Glutamatergic neuron (in vitro differentiated cells): ENCODE measurements at regions not wholly inside any gene's neighbourhood (a gene's known extent, or its start where the extent isn't known, plus 50 kb on each side); places are given as distances from the start of the nearest gene placed in this dataset.

ENCODE experiments used
- DNase-seq: peaks from one replicate; pipeline ENCODE4 v3.0.0; 2022
- H3K27ac Mint-ChIP-seq: one replicate; pipeline ENCODE4 v1.8.0; 2020; ENCODE audit warnings: mild to moderate bottlenecking, mixed read lengths, inconsistent platforms; ENCODE audit not compliant: unreplicated experiment
- H3K27me3 Mint-ChIP-seq: one replicate; pipeline ENCODE4 v1.8.0; 2020; ENCODE audit warnings: mild to moderate bottlenecking, moderate library complexity, mixed read lengths, inconsistent platforms; ENCODE audit not compliant: unreplicated experiment
- H3K36me3 Mint-ChIP-seq: one replicate; pipeline ENCODE4 v1.8.0; 2020; ENCODE audit warnings: mild to moderate bottlenecking, mixed read lengths, inconsistent platforms; ENCODE audit not compliant: unreplicated experiment
- H3K4me1 Mint-ChIP-seq: one replicate; pipeline ENCODE4 v1.8.0; 2020; ENCODE audit warnings: mild to moderate bottlenecking, low read depth, mixed read lengths, inconsistent platforms; ENCODE audit not compliant: unreplicated experiment
- H3K4me3 Mint-ChIP-seq: one replicate; pipeline ENCODE4 v1.8.0; 2020; ENCODE audit warnings: mild to moderate bottlenecking, mixed read lengths, inconsistent platforms; ENCODE audit not compliant: unreplicated experiment
- H3K9me3 Mint-ChIP-seq: one replicate; pipeline ENCODE4 v1.8.0; 2020; ENCODE audit warnings: mild to moderate bottlenecking, moderate library complexity, mixed read lengths, inconsistent platforms; ENCODE audit not compliant: unreplicated experiment
- TF ChIP-seq, protein P1 (sequence below): fragments of 200-600 bp; sonication (generic); IDR thresholded peaks from one replicate; pipeline ENCODE4 v1.5.0; 2021; ENCODE audit not compliant: partially characterized antibody, unreplicated experiment

DNA sequence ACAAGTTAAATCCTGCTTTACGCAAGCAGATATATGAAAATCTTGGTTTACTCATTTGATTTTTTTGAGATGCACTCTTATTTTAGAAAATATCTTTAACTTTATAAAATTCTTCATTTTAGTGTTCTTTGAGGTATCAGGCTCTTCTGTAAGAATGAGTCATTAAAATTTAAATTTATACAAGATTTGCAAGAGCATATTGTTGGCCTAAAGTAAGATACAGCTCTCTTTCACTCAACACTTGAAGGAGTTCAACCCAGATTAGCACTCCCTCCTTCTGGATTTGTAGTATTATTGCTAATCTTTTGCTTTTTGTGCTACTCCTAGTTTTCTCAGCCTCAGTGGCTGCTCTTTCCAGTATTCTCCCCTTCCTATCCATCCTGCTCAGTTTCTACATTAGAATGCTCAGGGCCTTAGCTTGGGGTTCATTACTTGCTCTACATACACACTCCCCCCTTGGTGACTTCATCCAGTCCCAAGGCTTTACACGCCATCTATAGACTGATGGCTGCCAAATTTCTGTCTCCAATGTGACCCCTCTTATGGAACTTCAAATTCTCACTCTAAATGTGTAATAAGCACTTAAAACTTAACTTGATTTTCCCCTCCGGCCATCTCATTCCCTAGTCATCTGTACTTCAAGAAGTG is 425.3 kb upstream of the FANCL start:
- Mint-ChIP-seq H3K4me3 (no peak overlapping the region), H3K27me3 (no peaks in the 10 kb centered on the region), H3K4me1 (no peaks in the 10 kb centered on the region), H3K27ac (no peak overlapping the region), H3K36me3 (no peaks in the 10 kb centered on the region), H3K9me3 (no peaks in the 10 kb centered on the region)
- no peak for DNase-seq
- TF ChIP-seq, protein P1, sequence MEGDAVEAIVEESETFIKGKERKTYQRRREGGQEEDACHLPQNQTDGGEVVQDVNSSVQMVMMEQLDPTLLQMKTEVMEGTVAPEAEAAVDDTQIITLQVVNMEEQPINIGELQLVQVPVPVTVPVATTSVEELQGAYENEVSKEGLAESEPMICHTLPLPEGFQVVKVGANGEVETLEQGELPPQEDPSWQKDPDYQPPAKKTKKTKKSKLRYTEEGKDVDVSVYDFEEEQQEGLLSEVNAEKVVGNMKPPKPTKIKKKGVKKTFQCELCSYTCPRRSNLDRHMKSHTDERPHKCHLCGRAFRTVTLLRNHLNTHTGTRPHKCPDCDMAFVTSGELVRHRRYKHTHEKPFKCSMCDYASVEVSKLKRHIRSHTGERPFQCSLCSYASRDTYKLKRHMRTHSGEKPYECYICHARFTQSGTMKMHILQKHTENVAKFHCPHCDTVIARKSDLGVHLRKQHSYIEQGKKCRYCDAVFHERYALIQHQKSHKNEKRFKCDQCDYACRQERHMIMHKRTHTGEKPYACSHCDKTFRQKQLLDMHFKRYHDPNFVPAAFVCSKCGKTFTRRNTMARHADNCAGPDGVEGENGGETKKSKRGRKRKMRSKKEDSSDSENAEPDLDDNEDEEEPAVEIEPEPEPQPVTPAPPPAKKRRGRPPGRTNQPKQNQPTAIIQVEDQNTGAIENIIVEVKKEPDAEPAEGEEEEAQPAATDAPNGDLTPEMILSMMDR = no peak

DNA sequence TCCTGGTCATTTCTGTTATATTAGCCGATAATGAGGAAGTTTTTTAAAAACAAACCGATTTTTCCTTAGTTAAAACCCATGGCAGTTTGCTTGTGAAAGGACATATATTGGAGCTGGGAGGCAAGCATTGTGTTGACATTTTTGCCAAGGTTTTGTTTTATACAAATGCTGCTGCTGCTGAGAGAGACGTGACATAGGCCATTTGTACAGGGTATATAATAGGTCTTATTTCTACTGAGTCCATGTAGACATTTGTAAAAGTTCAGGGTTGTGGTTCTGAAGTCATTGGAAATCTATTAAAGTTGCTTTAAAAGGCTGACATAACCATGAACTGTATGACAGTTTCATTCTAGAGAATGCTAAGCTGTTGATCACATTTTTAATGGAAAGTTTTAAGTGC is 424.0 kb upstream of the FANCL start:
- H3K36me3 Mint-ChIP-seq = no peaks in the 10 kb centered on the region
- H3K4me1 Mint-ChIP-seq = no peaks in the 10 kb centered on the region
- TF ChIP-seq, protein P1 = no peak
- no peak for DNase-seq
- no peaks in the 10 kb centered on the region for H3K9me3 Mint-ChIP-seq
- H3K27ac Mint-ChIP-seq = no peak overlapping the region
- no peak overlapping the region for H3K4me3 Mint-ChIP-seq
- no peaks in the 10 kb centered on the region for H3K27me3 Mint-ChIP-seq

DNA sequence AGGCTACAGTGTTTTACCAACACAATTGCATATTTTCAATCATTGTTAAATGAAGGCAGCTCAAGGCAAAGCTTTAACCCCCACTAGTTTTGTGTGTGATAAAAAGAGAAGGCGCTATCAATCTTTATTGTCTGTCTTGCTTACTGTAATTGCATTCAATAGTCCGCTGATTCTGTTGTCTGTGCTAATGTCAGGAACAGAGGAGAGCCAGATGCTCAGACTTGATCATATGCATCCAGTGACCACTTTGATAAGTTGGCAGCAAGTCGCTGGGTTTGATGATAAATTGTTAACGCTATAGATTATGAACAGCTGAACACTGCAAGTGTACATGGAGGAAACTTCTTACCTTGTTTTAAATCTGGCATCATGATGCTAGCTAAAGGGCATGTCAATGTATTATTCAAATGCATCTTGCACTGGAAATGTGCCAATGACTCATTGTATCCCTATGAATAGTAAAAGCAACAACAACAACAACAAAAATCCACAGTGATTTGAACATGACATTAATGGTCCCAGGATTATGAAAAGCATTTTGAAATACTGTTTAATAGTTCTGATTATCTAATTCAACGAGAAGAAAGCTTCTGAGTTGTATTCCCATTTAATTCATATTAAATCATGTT is 423.5 kb upstream of the FANCL start:
- no peaks in the 10 kb centered on the region for H3K36me3 Mint-ChIP-seq
- TF ChIP-seq, protein P1 = no peak
- H3K27ac Mint-ChIP-seq = no peak overlapping the region
- no peak overlapping the region for H3K4me3 Mint-ChIP-seq
- DNase-seq = no peak
- H3K9me3 Mint-ChIP-seq = no peaks in the 10 kb centered on the region
- H3K27me3 Mint-ChIP-seq = no peaks in the 10 kb centered on the region
- no peaks in the 10 kb centered on the region for H3K4me1 Mint-ChIP-seq

DNA sequence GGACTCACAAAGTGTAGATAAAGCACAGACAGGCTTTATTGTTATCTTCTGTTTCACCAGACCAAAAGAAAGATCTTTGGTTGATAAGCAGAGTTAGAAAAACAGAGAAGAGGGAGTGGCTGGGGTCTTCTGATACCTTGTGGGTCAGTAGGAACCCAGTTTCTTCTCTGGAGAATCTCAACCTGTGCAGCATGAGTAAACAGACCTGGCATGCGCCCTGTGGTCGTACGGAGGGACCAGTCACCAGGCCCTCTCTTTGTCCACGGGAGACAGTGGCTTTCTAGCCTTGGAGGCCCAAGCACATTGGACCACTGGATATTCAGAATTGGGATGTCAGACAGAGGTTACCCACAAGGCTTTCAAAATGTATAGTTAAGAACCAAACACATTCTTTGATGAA is 418.9 kb upstream of the FANCL start:
- Mint-ChIP-seq H3K36me3 (no peaks in the 10 kb centered on the region), H3K9me3 (no peaks in the 10 kb centered on the region), H3K27me3 (no peaks in the 10 kb centered on the region), H3K4me3 (no peak overlapping the region), H3K27ac (no peak overlapping the region), H3K4me1 (no peaks in the 10 kb centered on the region)
- TF ChIP-seq, protein P1 = no peak
- no peak for DNase-seq

DNA sequence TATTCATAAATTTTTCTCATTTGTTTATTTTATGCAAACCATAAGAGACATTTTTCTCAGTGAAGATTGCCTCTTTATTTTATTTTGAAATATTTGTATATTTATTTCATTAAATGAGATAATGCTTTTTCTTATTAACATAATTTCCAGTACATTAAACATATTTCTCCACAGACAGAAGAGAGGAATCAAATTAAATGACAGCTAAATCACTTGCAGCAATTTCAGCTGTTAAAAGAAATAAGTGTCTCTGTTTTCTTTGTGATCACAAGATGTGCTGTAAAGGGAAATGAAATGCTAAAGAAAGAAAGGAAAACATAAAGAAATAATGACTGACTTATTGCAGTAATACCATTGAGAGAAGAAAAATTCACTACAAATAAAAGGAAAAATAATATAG is 414.0 kb upstream of the FANCL start:
- DNase-seq = no peak
- Mint-ChIP-seq H3K27me3 (no peaks in the 10 kb centered on the region), H3K9me3 (no peaks in the 10 kb centered on the region), H3K36me3 (no peaks in the 10 kb centered on the region), H3K4me1 (no peaks in the 10 kb centered on the region), H3K27ac (no peak overlapping the region), H3K4me3 (no peak overlapping the region)
- TF ChIP-seq, protein P1 = no peak
